SKM-1 (cell line): ENCODE measurements at regions not wholly inside any gene's neighbourhood (a gene's known extent, or its start where the extent isn't known, plus 50 kb on each side); places are given as distances from the start of the nearest gene placed in this dataset.

Experiments
- DNase-seq: peaks from one replicate; lab custom pipeline; 2025; ENCODE audit not compliant: unreplicated experiment; lab: John Stamatoyannopoulos, UW

- no peak for DNase-seq
These were observed 58.9 kb upstream of the LINC00305 start for GRCh38 chr18:64207820-64208219.

GRCh38 chr18:64203295-64203694 is 54.4 kb upstream of the LINC00305 start:
- no peak for DNase-seq

GRCh38 chr18:64202863-64203262 is 54.0 kb upstream of the LINC00305 start:
- no peak for DNase-seq

- no peak for DNase-seq
These were observed 53.4 kb upstream of the LINC00305 start for GRCh38 chr18:64202210-64202836.

GRCh38 chr18:64201781-64202180 is 52.9 kb upstream of the LINC00305 start:
- no peak for DNase-seq

- no peak for DNase-seq
These were observed 50.7 kb upstream of the LINC00305 start for GRCh38 chr18:64199581-64199980.
